Left cardiac atrium (tissue), 4 donors: ENCODE measurements at regions not wholly inside any gene's neighbourhood (a gene's known extent, or its start where the extent isn't known, plus 50 kb on each side); places are given as distances from the start of the nearest gene placed in this dataset.

ENCODE experiments used
- ATAC-seq, 2 donors: fragments of 200-7000 bp; cut with Tn5 transposase; one replicate each; pipeline ENCODE4 v1.9.1; 2020; ENCODE audit warnings: mild to moderate bottlenecking in 2 of 2, moderate library complexity in 2 of 2
- DNase-seq: peaks from one replicate; pipeline ENCODE4 v3.0.0-alpha.2; 2020
- intact Hi-C, 2 donors: fragments of 100-400 bp; cut with DNase I; formaldehyde crosslinking; loops; one replicate each; pipeline versions ENCODE4 v1.14.1 to v1.15.1; 2022 to 2023
- donor health status: DM: no; HTN: yes; CAD: no.
- donor health status: DM: no; HTN: yes; CAD: no; lungs with severe emphysema.
- donor health status: DM: yes; HTN: yes; CAD: no.
- donor health status: Dilated cardiomyopathy.

- intact Hi-C loops = no loop called here
- DNase-seq = no peak
- ATAC-seq = no peak
These were observed 98.4 kb upstream of the FZD10 start for GRCh38 chr12:130063866-130064265.

- intact Hi-C loops = no loop called here
- ATAC-seq (no peak), DNase-seq (no peak)
These were observed 97.3 kb upstream of the FZD10 start for GRCh38 chr12:130064999-130065398.

GRCh38 chr12:130066742-130067141 is 95.5 kb upstream of the FZD10 start:
- no peak for ATAC-seq
- no peak for DNase-seq
- intact Hi-C loops = no loop called here

- intact Hi-C loops = no loop called here
- ATAC-seq = no peak
- no peak for DNase-seq
These were observed 93.5 kb upstream of the FZD10 start for GRCh38 chr12:130068741-130069140.

GRCh38 chr12:130070126-130070611 is 92.1 kb upstream of the FZD10 start:
- ATAC-seq (peak; percentile 74 to 82), DNase-seq (peak; percentile 43)
- intact Hi-C loops = no loop called here

GRCh38 chr12:130073721-130074120 is 88.5 kb upstream of the FZD10 start:
- ATAC-seq (no peak), DNase-seq (no peak)
- intact Hi-C loops = no loop called here

- no peak for ATAC-seq
- intact Hi-C loops = no loop called here
These were observed 87.4 kb upstream of the FZD10 start for GRCh38 chr12:130074661-130075406.

GRCh38 chr12:130075497-130076076 is 86.7 kb upstream of the FZD10 start:
- no peak for ATAC-seq
- no peak for DNase-seq
- intact Hi-C loops = no loop called here

More at GRCh38 chr12:130074661-130075406, 87.4 kb upstream of the FZD10 start:
- no peak for DNase-seq

- DNase-seq (no peak), ATAC-seq (no peak)
- intact Hi-C loops = no loop called here
These were observed 86.1 kb upstream of the FZD10 start for GRCh38 chr12:130076126-130076525.

- no peak for ATAC-seq
- no peak for DNase-seq
- intact Hi-C loops = no loop called here
These were observed 85.5 kb upstream of the FZD10 start for GRCh38 chr12:130076752-130077151.

- no peak for DNase-seq
- intact Hi-C loops = no loop called here
- no peak for ATAC-seq
These were observed 83.4 kb upstream of the FZD10 start for GRCh38 chr12:130078852-130079251.

GRCh38 chr12:130079279-130079678 is 83.0 kb upstream of the FZD10 start:
- DNase-seq = no peak
- no peak for ATAC-seq
- intact Hi-C loops = no loop called here

- ATAC-seq (no peak), DNase-seq (no peak)
- intact Hi-C loops = no loop called here
These were observed 82.1 kb upstream of the FZD10 start for GRCh38 chr12:130080205-130080604.

- DNase-seq (no peak), ATAC-seq (no peak)
- intact Hi-C loops = no loop called here
These were observed 81.0 kb upstream of the FZD10 start for GRCh38 chr12:130081117-130081805.

- intact Hi-C loops = no loop called here
- DNase-seq (no peak), ATAC-seq (no peak)
These were observed 79.3 kb upstream of the FZD10 start for GRCh38 chr12:130083002-130083401.

GRCh38 chr12:130083734-130084133 is 78.5 kb upstream of the FZD10 start:
- intact Hi-C loops = no loop called here
- ATAC-seq (no peak), DNase-seq (no peak)

GRCh38 chr12:130084359-130084758 is 77.9 kb upstream of the FZD10 start:
- intact Hi-C loops = no loop called here
- DNase-seq (no peak), ATAC-seq (no peak)

- ATAC-seq = no peak
These were observed 76.0 kb upstream of the FZD10 start for GRCh38 chr12:130086248-130086647.

GRCh38 chr12:130086797-130087196 is 75.5 kb upstream of the FZD10 start:
- intact Hi-C loops = no loop called here
- DNase-seq = no peak
- ATAC-seq = no peak

More at GRCh38 chr12:130086248-130086647, 76.0 kb upstream of the FZD10 start:
- no peak for DNase-seq
- intact Hi-C loops = no loop called here

GRCh38 chr12:130087222-130087621 is 75.0 kb upstream of the FZD10 start:
- intact Hi-C loops = no loop called here
- no peak for ATAC-seq
- DNase-seq = no peak
